PC-9 (cell line): ENCODE measurements at regions not wholly inside any gene's neighbourhood (a gene's known extent, or its start where the extent isn't known, plus 50 kb on each side); places are given as distances from the start of the nearest gene placed in this dataset.

ENCODE experiments used
- BruUV-seq: library from RNA; stranded (reverse); fragments of 400-500 nt; replicated peaks from 2 replicates; lab custom pipeline; 2021; lab: Mats Ljungman, UMichigan
- CTCF ChIA-PET: fragments of 300-600 bp; sonication (Branson Sonifier 250); formaldehyde crosslinking; loops from one replicate; lab custom pipeline; 2022; ENCODE audit warnings: antibody characterized with exemption; lab: Charles Lee
- POLR2A ChIA-PET: fragments of 300-600 bp; sonication (Branson Sonifier 250); formaldehyde crosslinking; loops from one replicate; lab custom pipeline; 2022; ENCODE audit warnings: antibody characterized with exemption; ENCODE audit not compliant: unreplicated experiment; lab: Charles Lee
- DNase-seq, 2 experiments: peaks; one replicate each; pipeline versions ENCODE4 v3.0.0 to v3.0.0-alpha.2; 2015 to 2022; ENCODE audit warnings: mixed read lengths in 1 of 2
- H2AFZ ChIP-seq: fragments of 200-600 bp; sonication (generic); 2 replicates; pipeline ENCODE4 v1.8.1; 2017; ENCODE audit warnings: antibody characterized with exemption
- H3F3A ChIP-seq: fragments of 200-600 bp; sonication (generic); 2 replicates; pipeline ENCODE4 v1.8.1; 2017; ENCODE audit warnings: antibody characterized with exemption, mild to moderate bottlenecking, low read depth; ENCODE audit not compliant: insufficient read depth
- H3K27ac ChIP-seq: fragments of 200-600 bp; sonication (generic); 2 replicates; pipeline ENCODE4 v1.6.1; 2016; ENCODE audit warnings: mixed run types
- H3K27me3 ChIP-seq: fragments of 200-600 bp; sonication (generic); 2 replicates; pipeline ENCODE4 v1.6.1; 2016; ENCODE audit warnings: low read depth, mixed run types; ENCODE audit not compliant: insufficient read depth
- H3K36me3 ChIP-seq: fragments of 200-600 bp; sonication (generic); 2 replicates; pipeline ENCODE4 v1.6.1; 2016; ENCODE audit warnings: low read depth, mixed run types
- H3K4me1 ChIP-seq: fragments of 200-600 bp; sonication (generic); replicated peaks from 2 replicates; pipeline ENCODE4 v1.6.1; 2016; ENCODE audit warnings: mixed run types; ENCODE audit not compliant: insufficient read depth
- H3K4me2 ChIP-seq: fragments of 200-600 bp; sonication (generic); 2 replicates; pipeline ENCODE4 v1.6.1; 2017; ENCODE audit warnings: mixed run types
- H3K4me3 ChIP-seq: fragments of 200-600 bp; sonication (generic); 2 replicates; pipeline ENCODE4 v1.6.1; 2016; ENCODE audit warnings: mixed run types
- H3K79me2 ChIP-seq: fragments of 200-600 bp; sonication (generic); 2 replicates; pipeline ENCODE4 v1.6.1; 2017; ENCODE audit warnings: low read depth, mixed run types
- H3K9me2 ChIP-seq: fragments of 200-600 bp; sonication (generic); 2 replicates; pipeline ENCODE4 v1.8.1; 2017; ENCODE audit warnings: mild to moderate bottlenecking; ENCODE audit not compliant: insufficient read depth
- H3K9me3 ChIP-seq: fragments of 200-600 bp; sonication (generic); 2 replicates; pipeline ENCODE4 v1.8.1; 2016; ENCODE audit warnings: low read depth; ENCODE audit not compliant: insufficient read depth
- H4K20me1 ChIP-seq: fragments of 200-600 bp; sonication (generic); 2 replicates; pipeline ENCODE4 v1.8.1; 2017; ENCODE audit not compliant: insufficient read depth
- CTCF ChIP-seq: fragments of 200-600 bp; sonication (generic); conservative IDR thresholded peaks from 2 replicates; pipeline ENCODE4 v1.6.1; 2017; ENCODE audit warnings: mixed run types, antibody characterized with exemption, mild to moderate bottlenecking, moderate library complexity
- EZH2 ChIP-seq: fragments of 200-600 bp; sonication (generic); IDR thresholded peaks from 2 replicates; pipeline ENCODE4 v1.8.0; 2017; ENCODE audit warnings: antibody characterized with exemption, low read depth
- intact Hi-C: fragments of 100-400 bp; cut with micrococcal nuclease; formaldehyde crosslinking; loops from one replicate; pipeline ENCODE4 v1.10.0; 2022; ENCODE audit not compliant: unreplicated experiment

- intact Hi-C loops = no loop called here
- ChIA-PET CTCF (interaction anchor here (0.6 kb wide), 1 partner anchor 48 kb away, joined by 3 read pairs; no protein-coding TSS in a partner anchor), POLR2A (no interaction called here)
- Histone ChIP-seq H3K4me2 (no peak overlapping the region), H3K36me3 (no peaks in the 10 kb centered on the region), H3K4me1 (no peaks in the 10 kb centered on the region), H3F3A (no peaks in the 10 kb centered on the region; the same call in 1 of the 2 replicates), H3K4me3 (no peak overlapping the region), H3K9me3 (no peaks in the 10 kb centered on the region), H3K27ac (no peak overlapping the region), H4K20me1 (no peaks in the 10 kb centered on the region), H2AFZ (no peak overlapping the region; the same call in 1 of the 2 replicates), H3K79me2 (no peaks in the 10 kb centered on the region), H3K9me2 (no peaks in the 10 kb centered on the region), H3K27me3 (no peaks in the 10 kb centered on the region)
- no TSS peak for BruUV-seq
- DNase-seq = no peak
- TF ChIP-seq EZH2 (no peak), CTCF (no peak)
These were observed 984.5 kb downstream of the HACE1 start for GRCh38 chr6:103875221-103875620.

- Histone ChIP-seq H3F3A (no peaks in the 10 kb centered on the region; the same call in 1 of the 2 replicates), H3K4me1 (no peaks in the 10 kb centered on the region), H3K36me3 (no peaks in the 10 kb centered on the region), H4K20me1 (no peaks in the 10 kb centered on the region), H3K4me2 (no peak overlapping the region), H3K27me3 (no peaks in the 10 kb centered on the region), H3K4me3 (no peak overlapping the region), H3K27ac (no peak overlapping the region), H3K9me2 (no peaks in the 10 kb centered on the region), H3K9me3 (no peaks in the 10 kb centered on the region), H3K79me2 (no peaks in the 10 kb centered on the region), H2AFZ (no peak overlapping the region)
- POLR2A ChIA-PET = no interaction called here
- CTCF ChIA-PET = no interaction called here
- BruUV-seq = no TSS peak
- intact Hi-C loops = no loop called here
- TF ChIP-seq CTCF (no peak), EZH2 (no peak)
- DNase-seq = no peak
These were observed 985.1 kb downstream of the HACE1 start for GRCh38 chr6:103874575-103874974.

GRCh38 chr6:103872678-103873077 is 987.0 kb downstream of the HACE1 start:
- Histone ChIP-seq H3K4me3 (no peak overlapping the region), H3K27ac (no peak overlapping the region), H2AFZ (no peak overlapping the region), H3F3A (no peaks in the 10 kb centered on the region; the same call in 1 of the 2 replicates), H3K4me2 (no peak overlapping the region), H3K4me1 (no peaks in the 10 kb centered on the region), H3K9me2 (no peaks in the 10 kb centered on the region), H4K20me1 (no peaks in the 10 kb centered on the region), H3K79me2 (no peaks in the 10 kb centered on the region), H3K27me3 (no peaks in the 10 kb centered on the region), H3K36me3 (no peaks in the 10 kb centered on the region), H3K9me3 (no peaks in the 10 kb centered on the region)
- CTCF ChIA-PET = no interaction called here
- POLR2A ChIA-PET = no interaction called here
- no TSS peak for BruUV-seq
- DNase-seq = no peak
- intact Hi-C loops = no loop called here
- no peak for TF ChIP-seq CTCF
- TF ChIP-seq EZH2 = no peak
